IMR-90 (cell line): ENCODE measurements at regions not wholly inside any gene's neighbourhood (a gene's known extent, or its start where the extent isn't known, plus 50 kb on each side); places are given as distances from the start of the nearest gene placed in this dataset.

ENCODE experiments used
- ATAC-seq: fragments of 200-7000 bp; cut with Tn5 transposase; 2 replicates; pipeline ENCODE4 v1.9.1; 2020; ENCODE audit warnings: low read depth, mild to moderate bottlenecking, moderate library complexity
- BruUV-seq: library from RNA; stranded (reverse); fragments of 400-500 nt; replicated peaks from 2 replicates; lab custom pipeline; 2021; lab: Mats Ljungman, UMichigan
- CTCF ChIA-PET: fragments of 300-600 bp; formaldehyde crosslinking; extraction: SDS; loops from one replicate; lab custom pipeline; 2021; ENCODE audit warnings: antibody characterized with exemption; lab: Yijun Ruan, JAX
- POLR2A ChIA-PET: fragments of 300-600 bp; sonication (Branson Sonifier 250); formaldehyde crosslinking; loops from one replicate; lab custom pipeline; 2022; ENCODE audit warnings: antibody characterized with exemption; ENCODE audit not compliant: unreplicated experiment; lab: Charles Lee
- DNase-seq: peaks from one replicate; pipeline ENCODE4 v3.0.0; 2013
- H2AFZ ChIP-seq: replicated peaks from 2 replicates; pipeline ENCODE3; 2013; ENCODE audit warnings: low read length, mild to moderate bottlenecking; ENCODE audit not compliant: poor library complexity
- H2AK5ac ChIP-seq: 2 replicates; pipeline ENCODE4 v1.6.1; 2013; ENCODE audit warnings: low read depth, low read length, inconsistent platforms
- H2AK9ac ChIP-seq: replicated peaks from 2 replicates; pipeline ENCODE3; 2013; ENCODE audit warnings: mild to moderate bottlenecking, low read depth, low read length, moderate library complexity; ENCODE audit not compliant: poor library complexity
- H2BK120ac ChIP-seq: 2 replicates; pipeline ENCODE4 v1.6.1; 2013; ENCODE audit warnings: low read depth, low read length, inconsistent platforms
- H2BK15ac ChIP-seq: 3 replicates; pipeline ENCODE4 v1.6.1; 2013; ENCODE audit warnings: low read depth, low read length, inconsistent platforms
- H2BK20ac ChIP-seq: 2 replicates; pipeline ENCODE4 v1.6.1; 2013; ENCODE audit warnings: low read depth, mild to moderate bottlenecking, inconsistent platforms, low read length, moderate library complexity
- H2BK5ac ChIP-seq: 2 replicates; pipeline ENCODE4 v1.6.1; 2013; ENCODE audit warnings: mild to moderate bottlenecking, low read depth, low read length, inconsistent platforms; ENCODE audit not compliant: poor library complexity, severe bottlenecking
- H3K14ac ChIP-seq: replicated peaks from 2 replicates; pipeline ENCODE4 v1.6.1; 2013; ENCODE audit warnings: low read depth, low read length, inconsistent platforms
- H3K18ac ChIP-seq: 2 replicates; pipeline ENCODE4 v1.6.1; 2013; ENCODE audit warnings: low read depth, low read length, control low read depth
- H3K23ac ChIP-seq: 2 replicates; pipeline ENCODE4 v1.6.1; 2013; ENCODE audit warnings: low read depth, low read length, inconsistent platforms
- H3K27ac ChIP-seq: 2 replicates; pipeline ENCODE4 v1.5.1; 2013; ENCODE audit warnings: mild to moderate bottlenecking, control low read depth, low read length; ENCODE audit not compliant: insufficient read depth
- H3K27me3 ChIP-seq: 2 replicates; pipeline ENCODE4 v1.6.1; 2013; ENCODE audit warnings: low read length; ENCODE audit not compliant: control insufficient read depth, insufficient read depth
- H3K36me3 ChIP-seq: 2 replicates; pipeline ENCODE4 v1.6.1; 2013; ENCODE audit warnings: low read length, mixed read lengths; ENCODE audit not compliant: control insufficient read depth, insufficient read depth
- H3K4ac ChIP-seq: 2 replicates; pipeline ENCODE4 v1.6.1; 2013; ENCODE audit warnings: low read depth, low read length, inconsistent platforms
- H3K4me1 ChIP-seq: 2 replicates; pipeline ENCODE4 v1.6.1; 2013; ENCODE audit warnings: low read length, mixed read lengths; ENCODE audit not compliant: control insufficient read depth, insufficient read depth
- H3K4me2 ChIP-seq: 2 replicates; pipeline ENCODE4 v1.6.1; 2013; ENCODE audit warnings: low read depth, mild to moderate bottlenecking, control low read depth, low read length, moderate library complexity
- H3K4me3 ChIP-seq: 2 replicates; pipeline ENCODE4 v1.5.1; 2013; ENCODE audit warnings: low read depth, mild to moderate bottlenecking, control low read depth, low read length, moderate library complexity; ENCODE audit not compliant: insufficient read depth
- H3K56ac ChIP-seq: 2 replicates; pipeline ENCODE4 v1.6.1; 2013; ENCODE audit warnings: low read length, inconsistent platforms; ENCODE audit not compliant: insufficient read depth; ENCODE audit errors: extremely low read depth
- H3K79me1 ChIP-seq, 2 experiments: 2 replicates each; pipeline ENCODE4 v1.6.1; 2013; ENCODE audit warnings: low read length in 2 of 2, inconsistent platforms in 1 of 2, low read depth in 1 of 2
- H3K9ac ChIP-seq: 2 replicates; pipeline ENCODE4 v1.6.1; 2013; ENCODE audit warnings: low read depth, low read length, control low read depth
- H3K9me1 ChIP-seq: 2 replicates; pipeline ENCODE4 v1.6.1; 2013; ENCODE audit warnings: low read length, inconsistent platforms; ENCODE audit not compliant: insufficient read depth
- H3K9me3 ChIP-seq: 2 replicates; pipeline ENCODE4 v1.6.1; 2013; ENCODE audit warnings: low read length; ENCODE audit not compliant: control insufficient read depth, insufficient read depth
- H4K20me1 ChIP-seq: 2 replicates; pipeline ENCODE4 v1.6.1; 2013; ENCODE audit warnings: low read length, inconsistent platforms; ENCODE audit not compliant: insufficient read depth
- H4K5ac ChIP-seq: 2 replicates; pipeline ENCODE4 v1.6.1; 2013; ENCODE audit warnings: mild to moderate bottlenecking, low read depth, low read length, control low read depth
- H4K8ac ChIP-seq, 2 experiments: 2 replicates each; pipeline ENCODE4 v1.6.1; 2013; ENCODE audit warnings: low read depth in 2 of 2, low read length in 2 of 2, control low read depth in 1 of 2, inconsistent platforms in 1 of 2
- H4K91ac ChIP-seq: 2 replicates; pipeline ENCODE4 v1.6.1; 2013; ENCODE audit warnings: low read depth, low read length, inconsistent platforms; ENCODE audit not compliant: insufficient read depth
- BHLHE40 ChIP-seq: fragments of 150-350 bp; IDR thresholded peaks from 2 replicates; pipeline ENCODE4 v1.6.1; 2016; ENCODE audit warnings: mild to moderate bottlenecking, low read depth, low read length
- CEBPB ChIP-seq: IDR thresholded peaks from 2 replicates; pipeline ENCODE4 v1.6.1; 2012; ENCODE audit warnings: low read depth, low read length, improper control_type of control experiment
- CHD1 ChIP-seq: IDR thresholded peaks from 2 replicates; pipeline ENCODE4 v1.6.1; 2012; ENCODE audit warnings: low read depth, low read length, improper control_type of control experiment
- ELK1 ChIP-seq: fragments of 150-350 bp; IDR thresholded peaks from 2 replicates; pipeline ENCODE4 v1.6.1; 2016; ENCODE audit warnings: low read depth, mild to moderate bottlenecking, low read length, moderate library complexity, borderline replicate concordance
- FOS ChIP-seq: fragments of 150-350 bp; IDR thresholded peaks from 2 replicates; pipeline ENCODE4 v1.6.1; 2016; ENCODE audit warnings: low read depth, low read length
- MAFK ChIP-seq: IDR thresholded peaks from 2 replicates; pipeline ENCODE4 v1.6.1; 2012; ENCODE audit warnings: low read depth, low read length, improper control_type of control experiment
- MAZ ChIP-seq: IDR thresholded peaks from 2 replicates; pipeline ENCODE4 v1.6.1; 2012; ENCODE audit warnings: low read depth, mild to moderate bottlenecking, low read length, improper control_type of control experiment, moderate library complexity, borderline replicate concordance
- MXI1 ChIP-seq: IDR thresholded peaks from 2 replicates; pipeline ENCODE4 v1.6.1; 2012; ENCODE audit warnings: low read depth, mild to moderate bottlenecking, low read length, moderate library complexity, borderline replicate concordance
- NFE2L2 ChIP-seq: fragments of 150-350 bp; IDR thresholded peaks from 2 replicates; pipeline ENCODE4 v1.6.1; 2016; ENCODE audit warnings: low read depth, mild to moderate bottlenecking, low read length
- POLR2A ChIP-seq: IDR thresholded peaks from 2 replicates; pipeline ENCODE4 v1.6.1; 2012; ENCODE audit warnings: mild to moderate bottlenecking, low read depth, low read length
- RAD21 ChIP-seq: IDR thresholded peaks from 2 replicates; pipeline ENCODE4 v1.6.1; 2012; ENCODE audit warnings: low read length, improper control_type of control experiment
- RCOR1 ChIP-seq: IDR thresholded peaks from 2 replicates; pipeline ENCODE4 v1.6.1; 2012; ENCODE audit warnings: mild to moderate bottlenecking, low read length, improper control_type of control experiment; ENCODE audit not compliant: insufficient replicate concordance
- RFX5 ChIP-seq: IDR thresholded peaks from 2 replicates; pipeline ENCODE4 v1.8.0; 2012; ENCODE audit warnings: low read depth, mild to moderate bottlenecking, low read length, moderate library complexity
- SMC3 ChIP-seq: fragments of 150-350 bp; IDR thresholded peaks from 2 replicates; pipeline ENCODE4 v1.6.1; 2016; ENCODE audit warnings: low read depth, mild to moderate bottlenecking, antibody characterized with exemption, low read length, moderate library complexity
- WGBS, 2 experiments: methylation state at CpG; one replicate each; pipeline versions ENCODE4 v1.1.5 to v1.1.7; 2013; ENCODE audit warnings: missing lambda C conversion rate in 2 of 2; ENCODE audit not compliant: insufficient read length in 1 of 2; ENCODE audit errors: extremely low coverage in 2 of 2; 5-methylcytosine and 5-hydroxymethylcytosine counted together
- dilution Hi-C: fragments of 300-500 bp; cut with HindIII; formaldehyde crosslinking; loops from one replicate; pipeline ENCODE4 v1.14.3; 2018; ENCODE audit warnings: low sequenced_read_pairs; ENCODE audit not compliant: unreplicated experiment
- in situ Hi-C: fragments of 300-500 bp; cut with MboI; formaldehyde crosslinking; loops from 3 replicates; pipeline ENCODE4 v1.14.3; 2019; ENCODE audit warnings: low sequenced_read_pairs, inconsistent platforms, mixed read lengths
- intact Hi-C: fragments of 100-400 bp; cut with micrococcal nuclease; formaldehyde crosslinking; loops from 2 replicates; pipeline ENCODE4 v1.10.0; 2022
- TF ChIP-seq, protein P1 (sequence below): conservative IDR thresholded peaks from 2 replicates; pipeline ENCODE4 v1.5.1; 2012; ENCODE audit warnings: mild to moderate bottlenecking, low read depth, low read length, improper control_type of control experiment

DNA sequence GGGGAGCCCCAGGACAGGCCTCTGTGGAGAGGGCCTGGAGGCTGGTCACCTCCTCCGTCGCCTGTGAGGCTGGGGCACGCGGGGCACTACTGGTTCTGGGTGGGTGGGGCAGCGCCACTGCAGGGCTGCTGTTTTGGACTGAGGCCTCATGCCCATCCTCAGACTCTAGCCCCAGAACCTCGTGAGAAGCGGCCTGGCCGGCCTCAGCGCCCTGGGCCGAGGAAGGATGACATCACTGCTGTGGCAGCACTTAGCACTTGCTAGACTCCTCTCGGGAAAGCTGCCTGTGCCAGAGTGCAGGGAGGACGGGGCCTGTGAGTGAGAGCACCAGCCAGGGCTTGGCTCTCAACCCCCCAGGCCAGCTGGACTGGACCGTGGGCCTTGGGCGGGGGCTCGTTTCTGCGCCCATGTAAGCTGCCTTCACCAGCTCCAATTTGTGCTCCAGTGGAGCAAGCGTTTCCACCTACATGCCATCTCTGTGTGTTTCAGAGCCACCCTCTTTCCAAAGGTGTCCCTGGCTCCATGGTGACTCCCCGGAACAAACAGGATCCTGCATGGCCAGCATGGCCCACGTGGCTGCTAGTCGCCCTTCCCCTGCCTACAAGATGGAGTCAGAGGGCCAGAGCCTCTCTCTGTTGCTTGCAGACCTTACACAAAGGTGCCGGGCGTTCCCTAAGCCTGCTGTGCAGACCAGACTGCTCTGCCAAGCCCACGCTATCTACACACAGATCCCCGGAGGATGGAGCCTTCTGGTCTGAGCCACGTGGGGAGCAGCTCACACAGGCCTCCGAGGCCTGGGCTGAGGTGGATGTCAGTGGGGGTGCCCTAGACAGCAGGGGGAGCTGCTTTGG, 102.9 kb downstream of the CTTN start:
- H2BK20ac ChIP-seq: no peak overlapping the region
- no peaks in the 10 kb centered on the region for H3K79me1 ChIP-seq
- no peak overlapping the region for H3K4ac ChIP-seq
- peaks cover 3% of the 10 kb centered on the region; the same call in 1 of the 2 replicates for H4K20me1 ChIP-seq
- no peak overlapping the region for H4K5ac ChIP-seq
- H2AFZ ChIP-seq: no peak overlapping the region
- H3K4me2 ChIP-seq: no peak overlapping the region
- H3K9me3 ChIP-seq: no peaks in the 10 kb centered on the region
- H3K9ac ChIP-seq: no peak overlapping the region
- ChIA-PET CTCF (no interaction called here), POLR2A (no interaction called here)
- no peak overlapping the region for H3K18ac ChIP-seq
- H3K36me3 ChIP-seq: no peaks in the 10 kb centered on the region
- no peak overlapping the region for H3K27ac ChIP-seq
- no peak overlapping the region for H2BK5ac ChIP-seq
- H3K56ac ChIP-seq: no peak overlapping the region
- dilution Hi-C loops (no loop called here), in situ Hi-C loops (no loop called here), intact Hi-C loops (no loop called here)
- DNase-seq (no peak), ATAC-seq (peak; percentile 63; the same call in 1 of the 2 replicates)
- no peak overlapping the region for H2BK15ac ChIP-seq
- 68% methylated on average over 14 of the region's 26 CpGs; no CpG with 5 or more reads in 1 of the 2 experiments for WGBS, 2 experiments
- H3K27me3 ChIP-seq: peaks cover 18% of the 10 kb centered on the region; the same call in 1 of the 2 replicates
- no peak overlapping the region for H3K4me3 ChIP-seq
- H4K91ac ChIP-seq: no peak overlapping the region
- BruUV-seq: no TSS peak
- no peak overlapping the region for H2AK5ac ChIP-seq
- H4K8ac ChIP-seq: no peak overlapping the region
- no peak overlapping the region for H3K23ac ChIP-seq
- H3K4me1 ChIP-seq: no peaks in the 10 kb centered on the region
- no peaks in the 10 kb centered on the region for H3K9me1 ChIP-seq
- H2AK9ac ChIP-seq: no peak overlapping the region
- H3K14ac ChIP-seq: no peak overlapping the region
- no peak overlapping the region for H2BK120ac ChIP-seq
- TF ChIP-seq BHLHE40 (no peak), MAFK (no peak), RCOR1 (no peak), CHD1 (no peak), RAD21 (no peak), RFX5 (no peak), POLR2A (no peak), MXI1 (no peak), MAZ (no peak), CEBPB (no peak), ELK1 (no peak), FOS (no peak), SMC3 (no peak), NFE2L2 (no peak)
- TF ChIP-seq, protein P1, sequence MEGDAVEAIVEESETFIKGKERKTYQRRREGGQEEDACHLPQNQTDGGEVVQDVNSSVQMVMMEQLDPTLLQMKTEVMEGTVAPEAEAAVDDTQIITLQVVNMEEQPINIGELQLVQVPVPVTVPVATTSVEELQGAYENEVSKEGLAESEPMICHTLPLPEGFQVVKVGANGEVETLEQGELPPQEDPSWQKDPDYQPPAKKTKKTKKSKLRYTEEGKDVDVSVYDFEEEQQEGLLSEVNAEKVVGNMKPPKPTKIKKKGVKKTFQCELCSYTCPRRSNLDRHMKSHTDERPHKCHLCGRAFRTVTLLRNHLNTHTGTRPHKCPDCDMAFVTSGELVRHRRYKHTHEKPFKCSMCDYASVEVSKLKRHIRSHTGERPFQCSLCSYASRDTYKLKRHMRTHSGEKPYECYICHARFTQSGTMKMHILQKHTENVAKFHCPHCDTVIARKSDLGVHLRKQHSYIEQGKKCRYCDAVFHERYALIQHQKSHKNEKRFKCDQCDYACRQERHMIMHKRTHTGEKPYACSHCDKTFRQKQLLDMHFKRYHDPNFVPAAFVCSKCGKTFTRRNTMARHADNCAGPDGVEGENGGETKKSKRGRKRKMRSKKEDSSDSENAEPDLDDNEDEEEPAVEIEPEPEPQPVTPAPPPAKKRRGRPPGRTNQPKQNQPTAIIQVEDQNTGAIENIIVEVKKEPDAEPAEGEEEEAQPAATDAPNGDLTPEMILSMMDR: no peak
